AG20443 (cell line): ENCODE measurements at regions not wholly inside any gene's neighbourhood (a gene's known extent, or its start where the extent isn't known, plus 50 kb on each side); places are given as distances from the start of the nearest gene placed in this dataset.
A peak's percentile ranks its signal among the peaks of the same experiment; 100 is the strongest.

Experiments
- DNase-seq: peaks from one replicate; pipeline ENCODE4 v3.0.0; 2012; ENCODE audit warnings: low spot score, mixed read lengths

DNA sequence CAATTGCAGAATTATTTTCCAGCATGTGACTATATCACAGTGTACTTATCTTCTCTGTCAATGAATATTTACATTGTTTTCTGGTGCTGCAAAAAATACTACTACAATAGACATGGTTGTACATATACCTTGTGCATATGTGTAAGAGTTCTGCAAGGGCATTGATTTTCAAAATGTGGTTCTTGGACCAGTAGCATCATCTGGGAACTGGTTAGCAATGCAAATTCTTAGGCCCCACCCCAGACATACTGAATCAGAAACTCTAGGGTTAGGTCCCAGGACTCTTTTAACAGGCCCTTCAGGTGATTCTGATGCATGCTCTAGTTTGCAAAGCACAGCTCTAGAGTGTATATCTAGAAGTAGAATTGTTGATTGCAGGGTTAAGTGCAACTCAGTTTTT lies 292.3 kb downstream of the ZNF621 start:
- no peak for DNase-seq

DNA sequence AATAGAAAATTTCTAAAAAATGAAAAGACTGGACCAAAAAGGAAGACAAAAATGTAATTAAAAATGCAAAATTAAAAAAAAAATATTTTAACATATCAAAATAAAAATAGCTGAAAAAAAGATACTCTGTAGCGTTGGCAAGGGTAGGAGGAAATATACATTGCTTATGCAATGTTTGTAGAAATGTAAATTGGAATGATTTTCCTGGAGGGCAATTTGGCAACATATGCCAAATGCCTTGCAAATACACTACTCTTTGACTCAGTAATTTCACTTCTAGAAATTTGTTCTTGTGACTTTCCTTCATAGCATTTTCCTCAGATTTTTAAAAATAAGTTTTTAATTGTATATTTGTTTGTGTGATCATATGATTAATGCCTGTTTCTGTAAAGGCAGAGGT lies 296.6 kb downstream of the ZNF621 start:
- no peak for DNase-seq

DNA sequence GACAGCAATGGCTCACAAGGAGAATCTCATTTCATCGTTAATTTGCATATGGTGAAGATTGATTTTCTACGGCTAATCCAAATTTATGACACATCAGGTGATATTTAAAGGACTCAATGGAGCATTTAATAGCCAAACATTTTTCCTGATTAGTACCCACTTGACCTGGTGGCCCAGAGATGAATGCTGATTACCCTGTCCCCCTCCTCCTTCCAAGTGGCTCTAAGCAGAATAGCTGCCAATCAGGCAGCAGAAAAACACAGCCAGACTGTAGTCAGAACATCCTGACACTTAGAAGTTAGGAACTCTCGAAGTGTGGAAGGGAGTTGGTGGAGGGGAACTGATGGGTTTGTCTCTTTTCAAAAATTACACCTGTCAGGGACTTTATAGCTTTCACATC lies 302.5 kb downstream of the ZNF621 start:
- DNase-seq: no peak

DNA sequence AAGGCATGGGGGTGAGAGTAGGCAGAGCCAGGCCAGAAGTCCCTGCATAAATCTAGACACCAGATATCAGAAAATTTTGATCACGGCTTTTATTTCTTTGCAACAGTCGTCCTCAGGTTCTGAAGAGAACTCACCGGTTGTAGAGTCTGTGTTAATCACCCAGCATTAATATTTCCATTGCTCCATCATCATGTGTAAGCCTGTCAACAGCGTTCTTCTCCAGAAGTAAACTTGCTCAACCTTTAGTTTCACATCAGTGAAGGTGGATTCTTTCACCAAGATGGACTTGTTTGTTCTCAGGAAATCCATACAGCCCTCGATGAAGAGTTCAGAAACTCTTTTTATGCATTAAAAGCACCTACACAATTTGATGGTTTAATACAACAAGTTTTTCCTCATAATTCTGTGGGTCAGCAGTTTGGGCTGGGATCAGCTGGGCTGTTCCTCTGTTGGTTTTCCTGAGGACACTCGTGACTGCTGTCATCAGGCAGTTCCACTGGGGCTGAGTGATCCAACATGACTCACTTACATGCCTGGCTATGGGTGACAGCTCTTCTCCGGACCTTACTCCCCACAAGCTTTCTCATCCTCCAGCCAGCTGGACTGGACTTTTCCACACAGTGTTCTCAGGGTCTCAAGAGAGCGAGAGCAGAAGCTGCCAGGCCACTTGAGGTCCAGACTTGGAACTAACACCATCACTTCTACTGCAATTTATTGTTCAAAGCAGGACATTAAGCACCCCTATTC lies 303.4 kb downstream of the ZNF621 start:
- DNase-seq: peak; percentile 45

DNA sequence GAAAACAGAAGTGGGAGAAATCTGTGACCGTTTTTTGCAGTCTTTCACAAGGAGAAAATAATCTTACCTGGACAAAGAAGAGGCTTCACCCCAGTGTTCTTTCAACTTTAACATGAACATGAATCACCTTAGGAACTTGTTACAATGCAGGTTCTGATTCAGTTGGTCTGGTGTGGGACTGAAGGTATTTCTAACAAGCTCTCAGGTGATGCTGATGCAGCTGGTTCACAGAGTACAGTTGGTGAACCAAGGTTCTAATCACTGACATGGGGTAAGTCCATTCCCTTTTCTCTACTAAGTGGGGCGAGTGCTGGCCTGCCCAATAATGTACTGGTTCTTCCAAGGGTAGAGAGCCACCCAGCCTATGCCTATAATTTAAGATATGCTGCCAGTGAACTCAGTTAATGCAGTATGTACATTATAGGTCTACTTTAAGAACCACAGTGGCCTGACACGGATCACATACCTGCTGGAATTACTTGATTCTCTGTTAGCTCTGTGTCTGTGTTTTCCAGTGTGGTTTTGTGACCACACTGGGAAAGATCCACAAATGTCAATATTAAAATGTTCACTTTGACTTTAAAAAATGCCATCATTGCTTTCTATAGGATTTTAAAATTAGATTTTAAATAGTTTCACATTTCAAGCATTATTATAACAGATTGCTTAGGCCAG lies 304.1 kb downstream of the ZNF621 start:
- DNase-seq: no peak

DNA sequence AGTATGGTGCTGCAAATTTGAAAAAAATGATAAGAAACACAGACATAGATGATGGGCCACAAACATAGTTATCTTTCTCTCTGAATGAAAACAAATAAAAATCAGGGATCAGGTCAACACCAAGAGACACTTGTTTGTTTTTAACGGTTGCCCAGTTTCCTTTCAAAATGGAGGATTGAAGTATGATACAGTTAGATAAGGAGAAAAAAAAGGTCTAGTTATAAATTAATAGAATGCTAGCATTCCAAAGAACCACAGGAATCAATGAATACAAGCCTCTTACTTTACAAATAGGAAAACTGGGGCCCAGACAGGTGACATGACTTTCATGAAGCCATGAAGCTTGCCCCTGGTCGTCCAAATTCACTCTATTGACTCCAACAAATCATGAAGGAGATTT lies 305.1 kb downstream of the ZNF621 start:
- DNase-seq: no peak

DNA sequence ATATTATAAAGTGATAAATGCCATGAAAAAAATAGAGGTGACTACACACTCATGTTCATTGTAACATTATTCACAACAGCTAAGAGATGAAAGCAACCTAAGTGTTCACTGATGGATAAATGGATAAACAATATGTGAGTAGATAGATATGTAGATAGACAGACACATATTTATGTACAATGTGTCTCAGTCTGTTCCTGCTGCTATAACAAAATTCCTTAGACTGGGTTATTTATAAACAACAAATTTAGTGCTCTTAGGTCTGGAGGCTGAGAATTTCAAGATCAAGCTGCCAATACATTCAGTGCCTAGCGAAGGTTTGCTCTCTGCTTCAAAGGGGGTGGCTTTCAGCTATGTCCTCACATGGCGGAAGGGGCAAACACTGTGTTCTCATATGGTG lies 312.5 kb downstream of the ZNF621 start:
- no peak for DNase-seq

DNA sequence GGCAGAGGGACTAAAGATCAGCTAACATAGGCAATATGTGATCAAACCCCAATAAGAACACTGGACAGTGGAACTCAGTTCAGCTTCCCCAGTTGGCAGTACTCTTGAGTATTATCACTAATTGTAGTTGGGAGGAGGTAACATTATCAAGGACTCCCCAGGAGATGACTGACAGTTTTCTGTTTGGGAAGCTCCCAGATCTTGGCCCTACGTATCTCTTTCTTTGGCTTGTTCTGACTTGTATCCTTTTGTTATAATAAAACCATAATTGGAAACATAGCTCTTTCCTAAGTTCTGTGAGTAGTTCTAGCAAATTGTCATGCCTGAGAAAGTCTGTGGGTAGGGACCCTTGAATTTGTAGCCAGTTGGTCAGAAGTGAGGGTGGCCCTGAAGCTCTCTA lies 316.4 kb downstream of the ZNF621 start:
- no peak for DNase-seq

DNA sequence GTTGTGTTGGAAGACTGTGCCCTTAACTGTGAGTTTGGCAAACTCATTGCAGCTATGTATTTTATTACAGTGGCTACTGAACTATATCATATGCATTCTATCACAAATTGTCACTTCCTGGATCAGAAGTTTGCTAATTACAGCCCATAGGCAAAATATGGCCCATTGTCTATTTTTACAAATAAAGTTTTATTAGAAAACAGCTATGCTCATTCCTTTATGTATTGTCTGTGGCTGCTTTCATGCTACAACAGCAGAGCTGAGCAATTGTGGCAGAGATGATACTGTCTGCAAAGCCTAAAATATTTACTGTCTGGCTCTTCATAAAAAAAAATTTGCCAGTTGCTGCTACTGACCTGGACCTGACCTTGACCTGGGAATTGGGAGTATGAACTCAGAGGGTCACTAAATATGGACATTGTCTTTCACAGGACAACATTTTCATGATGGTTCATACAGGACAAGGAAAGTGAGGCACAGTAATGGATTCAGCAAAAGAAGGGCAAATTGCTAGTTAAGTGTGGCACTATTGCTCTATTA lies 316.9 kb downstream of the ZNF621 start:
- no peak for DNase-seq

DNA sequence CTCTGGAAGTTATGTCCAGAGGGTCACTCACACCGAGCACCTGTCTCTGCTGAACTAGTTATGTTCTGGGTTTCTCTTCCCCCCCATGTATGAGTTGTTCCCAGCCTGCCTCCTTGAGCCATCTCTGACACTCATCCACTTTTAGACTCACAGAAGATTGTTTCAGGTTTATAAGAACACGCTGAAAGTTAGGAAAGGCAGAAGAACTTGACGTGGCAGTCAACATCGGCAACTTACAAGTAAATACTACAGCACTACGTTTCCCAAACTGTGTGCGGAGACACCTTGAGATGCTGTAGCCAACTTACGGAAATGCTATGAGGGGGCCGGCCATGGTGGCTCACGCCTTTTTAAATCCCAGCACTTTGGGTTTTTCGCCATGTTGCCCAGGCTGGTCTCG lies 318.0 kb downstream of the ZNF621 start:
- DNase-seq: no peak

DNA sequence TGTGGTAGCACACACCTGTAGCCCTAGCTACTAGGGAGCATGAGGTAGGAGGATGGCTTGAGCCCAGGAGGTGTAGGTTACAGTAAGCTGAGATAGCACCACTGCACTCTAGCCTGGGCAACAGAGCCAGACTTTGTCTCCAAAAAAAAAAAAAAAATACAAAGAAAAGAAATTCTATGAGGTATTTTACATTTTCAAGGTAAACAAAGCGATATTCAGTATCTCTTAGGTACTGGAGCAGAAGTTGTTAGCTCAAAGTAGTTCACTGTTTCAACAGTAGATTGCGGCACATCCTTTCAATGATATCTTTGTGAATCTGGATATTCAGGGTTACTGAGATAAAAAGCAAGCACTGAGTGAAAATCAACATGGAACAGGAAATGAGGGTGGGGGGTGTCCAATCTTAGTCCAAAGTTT lies 318.5 kb downstream of the ZNF621 start:
- DNase-seq: no peak

DNA sequence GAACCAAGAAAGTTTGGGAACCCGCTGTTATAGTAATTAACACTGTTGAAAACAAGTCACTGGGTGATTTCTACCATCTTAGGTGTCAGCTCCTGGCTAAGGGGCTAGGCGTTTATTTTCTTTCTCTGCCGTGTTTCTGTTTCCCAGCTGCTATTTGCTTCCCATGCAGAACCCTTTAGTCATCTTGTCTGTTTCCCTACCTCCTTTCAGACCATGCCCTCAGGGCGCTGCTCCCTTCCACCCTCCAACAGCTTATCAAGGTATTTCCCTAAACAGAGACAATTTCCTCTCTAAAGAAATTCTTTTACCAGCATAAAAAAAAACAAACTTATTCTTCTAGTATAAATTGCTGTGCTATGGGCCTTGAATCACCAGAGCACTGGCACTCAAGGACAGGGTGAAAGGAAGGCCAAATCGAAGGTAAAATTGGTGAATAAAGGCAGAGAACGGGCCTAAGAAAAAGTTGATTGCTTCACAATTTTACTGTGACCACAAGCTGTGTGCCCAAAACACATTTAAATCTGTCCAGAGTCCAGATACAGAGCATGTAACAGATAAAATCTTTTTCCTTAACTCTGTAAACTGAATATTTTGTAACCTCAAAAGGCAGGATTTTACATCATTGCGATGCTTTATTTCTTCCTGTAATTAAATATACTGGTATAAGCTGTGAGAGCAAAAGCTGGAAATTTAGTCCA lies 319.2 kb downstream of the ZNF621 start:
- no peak for DNase-seq

DNA sequence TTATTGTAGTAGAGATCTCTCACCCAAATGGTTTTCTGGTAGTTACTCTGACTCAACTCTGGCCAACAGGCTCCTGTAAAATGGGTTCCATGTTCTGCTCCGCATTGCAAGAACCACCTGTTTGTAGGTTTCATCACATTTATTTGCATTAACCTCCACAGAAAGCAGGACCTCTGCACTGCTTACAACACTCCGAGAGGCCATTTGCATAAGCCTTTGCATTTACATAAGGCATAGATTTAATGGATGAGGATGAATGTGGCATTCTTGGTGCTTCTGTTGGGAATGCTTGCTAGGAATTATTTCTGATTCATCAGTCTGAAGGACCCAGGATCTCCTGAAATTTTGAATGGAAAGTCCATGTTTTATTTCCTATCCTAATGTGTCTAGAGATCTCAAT lies 320.1 kb downstream of the ZNF621 start:
- no peak for DNase-seq

DNA sequence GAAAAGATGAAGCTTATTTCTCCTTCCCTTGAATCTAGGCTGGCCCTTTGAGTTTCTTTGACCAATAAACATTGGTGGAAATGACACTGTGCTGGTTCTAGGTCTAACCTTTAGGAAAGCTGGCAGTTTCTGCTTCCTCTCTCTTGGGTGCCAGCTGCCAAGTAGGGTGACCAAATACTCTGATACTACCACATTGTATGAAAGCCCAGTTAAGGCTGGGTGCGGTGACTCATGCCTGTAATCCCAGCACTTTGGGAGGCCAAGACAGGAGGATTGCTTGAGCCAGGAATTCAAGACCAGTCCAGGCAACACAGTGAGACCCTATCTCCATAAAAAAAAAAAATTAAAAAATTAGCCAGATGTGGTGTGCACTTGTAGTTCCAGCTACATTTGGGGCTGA lies 320.7 kb downstream of the ZNF621 start:
- no peak for DNase-seq

DNA sequence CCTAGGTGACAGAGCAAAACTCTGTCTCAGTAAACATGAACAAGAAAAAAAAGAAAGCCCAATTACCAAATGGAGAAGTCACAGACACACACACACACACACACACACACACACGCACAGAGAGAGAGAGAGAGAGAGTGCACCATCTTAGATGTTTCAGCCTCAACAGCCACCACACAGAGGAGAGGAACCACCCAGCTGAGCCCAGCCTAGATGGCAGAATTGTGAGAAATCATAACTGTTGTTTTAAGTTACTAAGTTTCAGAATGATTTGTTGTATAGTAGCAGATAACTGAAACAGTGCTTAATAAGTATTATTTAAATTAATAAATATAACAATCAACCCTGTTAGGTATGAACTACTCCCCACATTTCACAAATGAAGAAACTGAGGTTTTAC lies 321.2 kb downstream of the ZNF621 start:
- no peak for DNase-seq

DNA sequence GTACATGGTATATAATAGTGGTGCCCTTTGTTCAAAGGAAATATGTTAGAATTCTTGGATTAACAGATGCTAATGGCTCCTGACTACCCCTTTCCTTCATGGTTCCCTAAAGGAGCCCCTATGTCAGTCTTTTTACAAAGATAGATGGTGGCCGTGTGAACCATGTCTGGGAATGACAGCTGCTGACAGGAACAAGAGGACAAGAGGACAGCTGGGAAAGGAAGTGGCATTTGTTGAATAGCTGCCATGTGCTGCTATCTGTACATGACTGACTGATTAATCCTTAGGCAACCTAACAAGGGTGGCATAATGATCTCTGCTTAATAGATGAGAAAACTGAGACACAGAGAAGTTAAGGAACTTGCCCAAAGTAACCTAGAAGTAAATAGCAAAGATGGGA lies 321.7 kb downstream of the ZNF621 start:
- DNase-seq: no peak

DNA sequence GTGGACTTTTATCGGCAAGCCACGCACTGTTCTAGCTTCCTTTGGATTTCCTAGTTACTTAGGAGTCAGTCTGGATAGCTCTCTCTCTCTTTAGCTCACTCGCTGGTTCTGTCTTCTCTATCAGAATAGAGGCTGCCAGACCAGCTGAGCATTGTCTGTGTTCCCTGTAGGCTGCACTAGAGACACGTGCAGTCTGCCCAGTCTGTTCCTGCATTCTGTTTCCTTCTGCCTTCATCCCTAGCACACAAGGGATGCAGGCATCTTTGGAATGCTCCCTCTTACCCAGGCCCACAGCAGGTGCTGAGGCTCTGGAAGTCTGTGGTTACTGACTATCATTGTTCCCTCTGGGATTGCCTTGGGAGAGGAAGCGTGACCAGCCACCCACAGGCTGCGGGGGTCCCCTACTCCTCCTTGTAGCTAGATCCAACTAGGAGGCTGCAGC lies 322.8 kb downstream of the ZNF621 start:
- peak; percentile 30 for DNase-seq

DNA sequence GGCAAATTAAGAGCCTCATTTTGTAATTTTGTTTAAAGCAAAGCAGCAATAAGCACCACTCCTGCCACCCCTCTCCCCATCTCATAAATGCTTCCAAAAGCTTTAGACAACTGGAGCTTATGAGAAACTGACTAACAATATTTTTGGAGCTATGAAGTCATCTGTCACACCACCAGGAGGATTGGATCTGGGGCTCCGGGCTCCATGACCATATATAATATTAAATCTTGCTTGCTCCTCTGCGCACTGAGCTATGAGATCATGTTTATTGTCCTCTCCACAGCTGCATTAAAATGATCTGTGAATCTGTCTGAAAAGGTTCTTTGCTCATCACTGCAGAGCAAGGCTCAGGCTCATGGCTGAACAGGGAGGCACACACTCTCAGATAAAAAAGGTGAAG lies 323.7 kb downstream of the ZNF621 start:
- no peak for DNase-seq

DNA sequence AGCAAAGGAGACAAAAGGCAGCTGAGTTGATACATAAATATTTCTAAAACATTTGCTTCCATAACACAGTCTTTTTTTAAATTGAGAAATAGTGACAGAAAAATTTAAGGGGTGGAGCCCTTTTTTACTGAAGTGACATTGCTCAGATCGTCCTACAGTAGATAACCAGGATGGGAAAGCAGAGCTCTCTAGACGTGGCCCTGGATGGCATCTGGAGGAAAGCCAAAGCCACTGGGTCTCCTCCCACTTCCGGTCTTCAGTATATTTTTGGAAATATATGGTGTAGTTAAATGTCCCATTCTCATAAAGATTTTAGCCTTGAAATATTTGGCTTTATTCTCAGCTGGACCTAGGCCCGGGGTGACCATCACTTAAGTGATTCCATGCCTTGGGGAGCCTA lies 326.1 kb downstream of the ZNF621 start:
- no peak for DNase-seq

DNA sequence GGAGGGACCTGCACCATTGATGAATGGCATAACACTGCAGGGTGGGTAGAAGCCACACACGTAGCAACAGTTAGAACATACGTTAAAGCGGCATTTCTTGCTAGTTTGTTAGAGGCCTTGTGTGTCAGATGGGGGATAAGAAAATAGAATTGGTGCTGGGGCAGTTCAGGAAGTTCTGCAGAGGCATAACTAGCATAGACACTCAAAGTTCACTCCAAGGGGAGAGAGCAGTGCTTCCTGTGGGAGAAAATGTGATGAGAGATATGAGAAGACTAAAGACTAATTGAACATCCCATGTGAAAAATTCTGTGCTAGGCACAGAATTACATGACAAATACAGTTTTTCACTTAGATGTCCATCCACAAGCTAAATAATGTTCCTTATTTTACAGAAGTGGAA lies 327.1 kb downstream of the ZNF621 start:
- no peak for DNase-seq

DNA sequence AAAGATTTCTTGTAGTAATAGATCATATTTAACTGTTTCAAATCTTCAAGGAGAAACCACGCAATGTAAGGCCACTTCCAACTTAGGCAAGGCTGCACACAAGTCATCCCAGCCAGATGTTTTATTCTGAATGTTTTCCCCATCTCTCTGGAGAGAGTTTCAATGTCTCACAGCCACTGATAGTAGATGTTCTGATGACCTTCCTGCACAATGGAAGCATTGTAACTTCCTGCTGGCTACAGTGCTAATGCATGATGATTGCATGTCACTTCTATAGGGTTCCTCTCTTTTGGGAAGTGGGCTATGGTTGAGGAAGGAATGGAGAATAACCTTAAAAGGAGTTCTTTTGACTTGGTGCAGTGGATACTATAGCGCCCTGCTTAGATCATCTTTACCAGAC lies 328.0 kb downstream of the ZNF621 start:
- no peak for DNase-seq

DNA sequence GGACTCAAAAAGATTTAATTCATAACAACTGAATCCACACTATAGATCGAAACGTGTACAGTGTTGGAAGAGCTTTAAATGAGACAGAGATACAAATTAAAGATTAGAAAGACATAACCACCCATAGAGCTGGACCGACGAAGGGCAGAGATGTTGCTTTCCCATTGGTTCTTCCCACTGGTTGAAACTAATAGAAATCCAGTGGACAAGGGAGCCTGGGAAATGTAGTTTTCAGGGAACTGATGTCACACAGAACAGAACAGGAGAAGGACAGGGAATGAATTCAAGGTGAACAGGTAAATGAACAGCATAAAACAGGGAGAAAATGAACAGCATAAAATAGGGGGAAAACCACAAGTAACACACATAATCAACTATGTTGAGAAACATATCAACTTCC lies 328.7 kb downstream of the ZNF621 start:
- no peak for DNase-seq

DNA sequence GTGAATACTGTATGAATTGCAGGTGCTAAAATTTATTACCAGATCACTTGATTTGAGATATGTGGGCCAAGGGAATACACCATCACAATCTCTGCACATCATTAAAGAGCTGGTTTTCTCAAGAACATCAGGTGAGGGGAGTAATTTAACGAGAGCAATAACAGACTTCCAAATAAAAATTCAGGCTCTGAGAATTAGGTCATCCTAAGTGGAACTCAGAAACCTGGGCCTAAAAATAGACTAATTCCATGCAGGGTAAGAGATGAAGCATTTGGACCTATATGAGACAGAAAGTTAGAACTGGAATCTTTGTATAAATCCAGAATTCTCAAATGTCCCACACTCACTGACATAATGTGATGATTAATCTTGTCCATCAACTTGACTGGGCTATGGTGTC lies 331.1 kb downstream of the ZNF621 start:
- DNase-seq: no peak
